Occipital lobe (tissue), 1 donor: ENCODE measurements at regions not wholly inside any gene's neighbourhood (a gene's known extent, or its start where the extent isn't known, plus 50 kb on each side); places are given as distances from the start of the nearest gene placed in this dataset.
"Not testable (repeated sequence)": the region's sequence is repeated elsewhere in the genome, so short reads cannot be mapped to it uniquely, and the experiment has no call there.

Experiments used
- DNase-seq: peaks from one replicate; lab custom pipeline; 2025; lab: John Stamatoyannopoulos, UW

- DNase-seq = no peak
Measured at GRCh38 chr21:22263890-22264289, 1265.7 kb downstream of the NCAM2 start.

DNA sequence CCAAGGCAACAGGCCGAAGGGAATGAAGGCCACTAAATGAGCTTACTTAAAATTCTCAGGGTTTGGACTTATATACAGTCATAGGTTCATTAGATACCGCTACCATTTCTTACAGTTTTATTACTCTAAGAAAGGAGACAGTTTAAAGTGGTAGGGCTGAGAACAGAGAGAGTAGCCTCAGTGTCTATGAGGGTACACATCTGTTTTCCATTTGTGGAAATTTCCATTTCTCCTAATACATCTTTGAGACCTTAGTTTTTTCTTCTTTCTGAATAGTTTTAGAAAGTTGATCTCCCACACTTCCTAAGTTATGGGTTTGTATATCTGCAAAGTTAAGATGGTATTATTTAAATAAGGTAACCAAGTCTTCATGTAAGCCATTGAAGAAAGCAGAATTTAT is 1279.1 kb downstream of the NCAM2 start:
- DNase-seq = no peak

GRCh38 chr21:22278366-22278765 is 1280.2 kb downstream of the NCAM2 start:
- no peak for DNase-seq

- DNase-seq = no peak
Measured at GRCh38 chr21:22280851-22281250, 1282.6 kb downstream of the NCAM2 start.

GRCh38 chr21:22288885-22289499 is 1290.8 kb downstream of the NCAM2 start:
- no peak for DNase-seq

DNA sequence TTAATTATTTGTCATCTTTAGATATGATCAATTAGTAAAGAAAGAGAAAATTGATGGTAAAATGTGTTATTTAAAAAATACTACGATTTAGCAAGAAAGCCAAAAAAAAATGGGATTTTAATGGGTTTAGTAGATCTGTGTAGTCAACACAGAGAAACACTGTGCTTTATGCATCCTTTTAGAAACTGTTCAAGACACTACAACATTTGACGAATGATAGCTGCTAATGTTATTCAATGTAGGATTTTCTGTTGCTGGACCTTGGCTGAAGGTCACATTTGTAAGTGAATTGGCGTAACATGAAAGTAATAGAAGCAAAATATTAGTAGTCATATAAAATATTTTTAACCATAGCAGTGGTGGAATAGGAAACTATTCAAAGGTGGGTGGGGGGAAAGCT is 1293.9 kb downstream of the NCAM2 start:
- DNase-seq = no peak

DNA sequence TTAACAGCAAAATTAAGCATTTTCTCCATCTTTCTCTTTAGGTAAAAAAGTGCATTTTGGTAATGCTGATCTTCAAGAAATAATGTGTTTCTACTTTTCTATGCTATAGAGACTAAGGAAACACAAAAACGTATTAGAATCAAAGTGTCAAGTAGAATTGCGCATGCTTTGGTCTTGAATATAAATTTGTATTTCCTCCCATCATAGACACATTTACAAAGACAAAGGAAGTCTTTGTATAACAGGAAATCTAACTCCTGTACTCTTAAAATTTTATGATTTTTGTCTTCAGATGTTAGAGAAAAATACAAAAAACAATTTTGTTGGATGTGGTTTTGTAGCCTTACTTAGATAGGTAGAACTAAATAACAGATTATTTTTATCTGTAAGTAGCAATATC is 1299.4 kb downstream of the NCAM2 start:
- no peak for DNase-seq

DNA sequence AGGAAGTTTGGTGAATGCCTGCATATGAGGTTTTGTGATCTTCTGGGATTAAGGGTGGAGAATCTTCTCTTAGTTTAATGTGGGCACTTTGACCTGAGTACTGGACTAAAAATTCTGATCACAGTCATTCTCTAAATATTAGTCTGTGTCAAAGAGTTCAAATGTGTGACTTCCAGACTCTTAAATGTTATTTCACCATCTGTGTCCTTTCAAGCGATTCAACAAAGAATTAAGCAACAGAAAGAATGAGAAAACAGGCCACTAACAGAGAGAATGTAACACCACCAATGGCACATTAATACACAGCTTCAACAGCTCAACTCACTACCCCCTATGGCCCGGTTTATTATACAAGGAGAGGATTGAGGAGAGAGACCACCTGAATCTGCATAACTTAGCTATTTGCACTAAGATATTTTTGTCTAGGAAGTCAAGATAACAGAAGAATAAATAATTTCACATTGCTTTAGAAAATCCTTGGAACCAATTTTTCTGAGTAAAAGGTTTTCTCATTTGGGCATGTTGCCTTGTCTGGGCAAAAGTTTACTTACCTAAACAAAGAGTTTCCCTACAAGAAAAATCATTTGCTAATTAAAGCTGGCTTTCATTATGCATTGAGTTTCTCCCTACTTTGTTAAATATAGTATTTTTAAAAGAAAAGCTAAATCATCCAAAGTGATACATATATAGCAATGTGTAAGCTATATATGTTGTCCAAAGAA is 1313.7 kb downstream of the NCAM2 start:
- no peak for DNase-seq

GRCh38 chr21:22314963-22315362 is 1316.8 kb downstream of the NCAM2 start:
- no peak for DNase-seq

DNA sequence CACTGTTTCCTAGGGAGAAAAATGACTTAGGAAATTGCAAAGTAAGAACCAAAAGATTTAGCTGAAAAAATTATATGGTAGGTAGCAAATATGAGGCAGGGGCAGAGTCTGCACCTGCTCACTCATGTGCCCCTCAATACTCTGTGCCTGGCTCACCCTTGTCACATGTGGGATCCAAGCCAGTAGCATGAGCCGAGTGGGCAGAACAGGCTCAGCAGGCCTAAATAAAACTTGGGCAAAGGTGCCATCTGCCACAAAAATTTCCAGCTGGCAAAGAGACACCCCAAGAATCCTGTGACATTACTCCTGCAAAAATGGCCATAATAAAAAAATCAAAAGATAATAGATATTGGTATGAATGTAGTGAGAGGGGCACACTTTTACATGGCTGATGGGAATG is 1321.2 kb downstream of the NCAM2 start:
- DNase-seq = no peak

- no peak for DNase-seq
Measured at GRCh38 chr21:22342889-22343288, 1344.7 kb downstream of the NCAM2 start.

DNA sequence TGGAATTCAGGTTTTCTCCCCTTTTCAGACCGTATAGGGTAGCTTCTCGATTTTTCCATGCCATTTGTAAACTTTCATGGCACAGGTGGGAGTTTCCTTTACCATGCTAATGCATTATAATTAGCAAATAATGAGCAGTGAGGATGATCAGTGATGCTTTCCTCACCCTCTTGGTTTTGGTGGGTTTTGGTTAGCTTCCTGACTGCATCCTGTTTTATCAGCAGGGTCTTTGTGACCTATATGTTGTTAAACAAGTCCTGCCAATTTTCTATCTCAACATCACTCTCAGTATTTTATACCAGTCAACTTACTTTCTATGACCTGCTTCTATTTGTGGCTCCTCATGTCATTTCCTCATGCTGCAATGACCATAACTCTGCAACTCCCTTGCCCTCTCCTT is 1345.1 kb downstream of the NCAM2 start:
- DNase-seq = no peak

DNA sequence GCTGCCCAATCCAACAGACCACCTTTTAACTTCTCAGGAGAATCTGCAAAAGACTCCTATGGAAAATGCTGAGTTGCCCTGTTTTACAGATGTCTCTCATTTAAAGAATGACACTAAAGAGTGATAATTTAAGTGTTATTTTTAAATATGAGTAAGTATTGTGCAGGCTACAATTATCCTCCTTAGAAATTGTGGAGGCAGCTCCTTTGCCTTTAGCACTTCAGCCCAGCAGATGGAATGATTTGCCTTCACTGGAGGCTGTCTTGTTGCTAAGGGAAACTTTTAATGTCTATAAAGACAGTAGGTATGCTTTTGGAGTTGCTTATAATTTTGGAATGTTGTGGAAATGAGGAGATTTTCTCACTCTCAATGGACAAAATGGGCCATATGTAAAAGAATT is 1345.5 kb downstream of the NCAM2 start:
- DNase-seq = no peak

GRCh38 chr21:22345624-22346023 is 1347.4 kb downstream of the NCAM2 start:
- DNase-seq = no peak

GRCh38 chr21:22346576-22346975 is 1348.4 kb downstream of the NCAM2 start:
- no peak for DNase-seq

DNA sequence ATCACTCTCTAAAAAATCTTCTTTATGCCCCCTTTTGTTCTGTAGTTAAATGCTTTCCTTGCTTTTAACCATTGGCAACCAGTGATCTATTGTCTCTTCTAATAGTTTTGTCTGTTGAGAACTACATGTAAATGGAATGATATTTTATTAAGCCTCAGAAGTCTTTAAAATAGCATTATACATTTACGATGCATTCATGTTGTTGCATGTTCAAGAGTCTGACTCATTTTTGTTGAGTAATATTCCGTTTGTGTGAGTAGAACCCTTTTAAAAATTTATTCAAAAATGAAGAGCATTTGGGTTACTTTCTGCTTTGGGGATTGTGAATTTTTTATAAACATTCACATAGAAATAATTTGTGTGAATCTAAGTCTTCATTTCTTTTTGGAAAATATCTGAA is 1352.9 kb downstream of the NCAM2 start:
- DNase-seq = no peak

GRCh38 chr21:22352088-22352487 is 1353.9 kb downstream of the NCAM2 start:
- no peak for DNase-seq

- no peak for DNase-seq
Measured at GRCh38 chr21:22355949-22356348, 1357.7 kb downstream of the NCAM2 start.

DNA sequence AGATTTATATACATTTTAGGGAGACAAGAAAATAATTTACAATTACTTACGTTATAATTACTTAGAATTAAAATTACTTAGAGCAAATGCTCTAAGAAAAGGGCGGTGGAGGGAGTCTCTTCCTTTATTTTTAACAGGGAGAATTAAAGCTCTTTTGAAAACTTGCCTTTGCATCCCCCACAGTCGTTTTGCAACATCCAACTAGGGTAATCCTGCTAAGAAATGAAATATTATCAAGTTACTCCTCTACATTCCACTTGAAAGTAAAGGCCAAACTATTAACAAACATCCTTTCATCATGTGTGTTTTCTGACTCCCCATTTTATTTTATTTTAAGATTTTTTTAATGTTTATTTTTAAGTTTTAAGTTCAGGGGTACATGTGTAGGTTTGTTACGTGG is 1358.5 kb downstream of the NCAM2 start:
- DNase-seq = no peak

DNA sequence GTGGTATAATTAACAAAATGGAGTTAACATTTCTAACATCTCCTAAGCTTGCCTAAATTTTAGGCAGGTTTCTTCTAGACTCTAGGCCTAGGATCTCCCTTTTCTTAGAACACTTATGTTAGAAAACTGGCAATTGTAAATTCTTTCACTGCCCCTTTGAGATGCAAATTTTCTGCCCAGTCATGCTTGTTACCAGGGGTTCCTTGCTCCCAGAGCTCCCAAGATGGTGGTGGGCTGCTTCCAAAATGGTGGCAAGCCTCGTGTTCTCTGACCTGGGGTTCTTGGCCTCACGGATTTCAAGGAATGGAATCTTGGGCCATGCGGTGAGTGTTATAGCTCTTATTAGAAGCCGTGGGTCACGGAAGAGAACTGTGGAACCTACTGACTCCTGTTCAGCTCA is 1361.4 kb downstream of the NCAM2 start:
- not testable (repeated sequence) for DNase-seq

DNA sequence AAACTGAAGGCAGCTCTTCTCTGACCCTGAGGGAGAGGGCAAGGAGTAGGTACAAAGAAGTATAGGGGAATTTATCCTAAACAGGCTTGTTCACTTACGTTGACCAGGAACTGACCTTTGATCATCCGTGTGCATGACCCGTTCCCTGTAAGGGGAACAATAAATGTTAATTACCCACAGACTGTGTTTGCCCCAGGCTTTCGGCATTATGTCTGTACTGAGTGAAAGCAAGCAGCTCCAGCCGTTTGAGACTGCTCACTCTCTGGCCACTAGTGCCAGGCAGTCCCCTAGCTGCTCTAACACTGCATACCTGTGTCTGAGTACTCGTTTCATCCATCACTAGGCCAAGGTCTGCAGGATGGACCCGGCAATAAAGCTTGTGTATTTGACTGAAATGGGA is 1365.3 kb downstream of the NCAM2 start:
- DNase-seq = no peak

DNA sequence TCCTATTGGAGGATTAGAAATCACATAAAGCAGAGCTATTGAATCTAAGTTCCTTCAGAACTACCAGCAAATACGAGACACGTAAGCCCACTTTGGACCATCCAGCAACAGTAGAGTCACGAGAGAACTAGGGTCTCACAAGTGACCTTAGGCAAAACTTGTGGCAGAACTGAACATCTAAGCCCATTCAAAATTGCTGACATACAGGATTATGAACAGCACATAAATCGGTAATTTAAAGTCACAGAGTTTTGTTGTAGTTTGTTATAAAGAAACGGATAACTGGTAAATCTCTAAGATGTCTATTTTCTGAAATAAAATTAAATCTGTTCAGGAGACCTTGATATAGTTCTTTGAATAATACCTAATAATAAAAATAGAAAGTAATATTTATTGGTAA is 1366.0 kb downstream of the NCAM2 start:
- DNase-seq = no peak

DNA sequence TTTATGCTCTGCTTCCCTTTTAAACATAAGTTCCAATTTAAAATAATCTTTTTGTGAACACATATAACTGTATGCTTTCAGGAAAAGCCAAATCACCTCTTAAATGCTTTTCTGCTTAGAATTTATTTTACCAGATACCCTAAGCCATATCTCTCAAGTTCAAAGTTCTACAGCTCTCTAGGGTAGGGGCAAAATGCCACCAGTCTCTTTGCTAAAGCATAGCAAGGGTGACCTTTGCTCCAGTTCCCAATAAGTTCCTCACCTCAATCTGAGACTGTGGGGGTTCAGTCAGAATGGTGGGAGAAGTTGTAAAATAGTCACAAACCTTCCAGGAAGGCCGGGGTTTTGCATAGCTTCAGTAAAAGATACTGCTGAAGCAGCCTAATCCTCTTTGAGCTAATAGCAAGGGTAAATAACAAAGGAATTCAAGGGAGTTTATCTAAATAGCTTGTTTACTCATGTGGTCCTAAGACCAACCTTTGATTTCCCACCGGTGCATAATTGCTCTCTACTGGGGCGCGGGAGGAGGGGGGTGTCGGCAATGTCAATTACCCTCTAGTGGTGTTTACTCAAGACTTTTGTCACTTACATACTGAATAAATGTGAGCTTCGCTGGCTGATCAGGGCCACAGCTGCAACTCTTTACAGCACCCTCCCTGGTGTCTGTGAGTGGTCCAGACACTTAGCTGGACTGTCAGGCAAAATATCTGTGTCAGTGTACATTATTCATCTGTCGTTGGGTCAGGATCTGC is 1376.2 kb downstream of the NCAM2 start:
- DNase-seq = no peak
